HG03378 (cell line): ENCODE measurements at regions not wholly inside any gene's neighbourhood (a gene's known extent, or its start where the extent isn't known, plus 50 kb on each side); places are given as distances from the start of the nearest gene placed in this dataset.

Experiments
- ATAC-seq: cut with Tn5 transposase; IDR thresholded peaks from one replicate; pipeline ENCODE4 v1.9.1; 2021; ENCODE audit warnings: mild to moderate bottlenecking, moderate library complexity; ENCODE audit not compliant: unreplicated experiment

GRCh38 chr10:92789786-92790185, 58.5 kb upstream of the EXOC6 start:
- no peak for ATAC-seq

DNA sequence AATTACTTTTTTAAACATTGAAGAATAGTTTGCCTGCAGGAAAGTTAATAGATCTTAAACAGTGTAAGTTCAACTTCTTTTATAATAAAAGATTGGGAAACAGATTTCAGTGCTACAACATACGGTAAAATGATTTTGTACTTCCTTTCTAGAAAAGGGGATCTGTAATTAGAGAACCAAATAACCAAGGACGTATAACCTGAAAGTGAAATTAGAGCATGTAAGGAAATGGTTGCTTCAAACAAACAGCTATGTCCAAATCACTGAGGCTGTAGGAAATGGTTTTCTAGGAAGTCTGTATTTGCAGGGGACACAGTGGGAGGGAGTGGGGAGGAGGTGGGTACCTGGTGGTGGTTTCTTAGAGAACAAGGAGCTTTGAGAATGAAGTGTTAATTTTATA, 57.9 kb upstream of the EXOC6 start:
- ATAC-seq = no peak

GRCh38 chr10:92792661-92793060, 55.7 kb upstream of the EXOC6 start:
- no peak for ATAC-seq
